Mesothelial cell of epicardium (in vitro differentiated cells): ENCODE measurements at regions not wholly inside any gene's neighbourhood (a gene's known extent, or its start where the extent isn't known, plus 50 kb on each side); places are given as distances from the start of the nearest gene placed in this dataset.
A peak's percentile ranks its signal among the peaks of the same experiment; 100 is the strongest.

Source experiments
- DNase-seq, 2 experiments: peaks; one replicate each; pipeline ENCODE4 v3.0.0; 2021; ENCODE audit warnings: low spot score in 2 of 2; ENCODE audit not compliant: unreplicated experiment in 2 of 2
- H3K27ac Mint-ChIP-seq: 2 replicates; pipeline ENCODE4 v1.8.0; 2021; ENCODE audit warnings: mixed read lengths
- H3K27me3 Mint-ChIP-seq: 2 replicates; pipeline ENCODE4 v1.8.0; 2021; ENCODE audit warnings: low read depth, mixed read lengths
- H3K36me3 Mint-ChIP-seq: 2 replicates; pipeline ENCODE4 v1.8.0; 2021; ENCODE audit warnings: mixed read lengths
- H3K4me1 Mint-ChIP-seq: 2 replicates; pipeline ENCODE4 v1.8.0; 2021; ENCODE audit warnings: mixed read lengths
- H3K4me3 Mint-ChIP-seq: 2 replicates; pipeline ENCODE4 v1.8.0; 2021; ENCODE audit warnings: mild to moderate bottlenecking, moderate library complexity, mixed read lengths
- H3K9me3 Mint-ChIP-seq: 2 replicates; pipeline ENCODE4 v1.8.0; 2021; ENCODE audit warnings: mixed read lengths
- TF ChIP-seq, protein P1 (sequence below): fragments of 200-600 bp; sonication (generic); IDR thresholded peaks from one replicate; pipeline ENCODE4 v1.5.0; 2021; ENCODE audit warnings: antibody characterized with exemption; ENCODE audit not compliant: unreplicated experiment

DNA sequence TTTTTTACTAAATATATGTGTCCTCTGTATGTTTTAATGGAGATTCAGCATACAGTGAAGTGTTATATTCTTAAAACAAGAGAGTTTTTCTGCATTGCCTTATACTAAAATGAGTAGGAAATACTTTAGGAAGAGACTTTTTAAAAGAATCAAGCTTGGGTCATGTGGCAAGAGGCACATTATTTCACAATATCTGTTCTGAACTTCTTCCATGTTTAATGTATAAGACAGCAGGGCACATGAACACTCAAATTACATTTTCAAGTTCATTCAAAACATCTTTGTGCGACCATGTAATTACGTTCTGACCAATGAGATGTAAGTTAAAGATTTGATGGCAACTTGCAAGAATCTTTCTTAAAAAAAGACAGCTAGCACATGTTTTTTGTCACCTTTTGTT is 1055.9 kb downstream of the NR2F1-AS1 start:
- no peak overlapping the region for H3K4me3 Mint-ChIP-seq
- H3K9me3 Mint-ChIP-seq: no peaks in the 10 kb centered on the region
- no peak overlapping the region for H3K27ac Mint-ChIP-seq
- no peaks in the 10 kb centered on the region for H3K27me3 Mint-ChIP-seq
- H3K36me3 Mint-ChIP-seq: no peaks in the 10 kb centered on the region
- TF ChIP-seq, protein P1, sequence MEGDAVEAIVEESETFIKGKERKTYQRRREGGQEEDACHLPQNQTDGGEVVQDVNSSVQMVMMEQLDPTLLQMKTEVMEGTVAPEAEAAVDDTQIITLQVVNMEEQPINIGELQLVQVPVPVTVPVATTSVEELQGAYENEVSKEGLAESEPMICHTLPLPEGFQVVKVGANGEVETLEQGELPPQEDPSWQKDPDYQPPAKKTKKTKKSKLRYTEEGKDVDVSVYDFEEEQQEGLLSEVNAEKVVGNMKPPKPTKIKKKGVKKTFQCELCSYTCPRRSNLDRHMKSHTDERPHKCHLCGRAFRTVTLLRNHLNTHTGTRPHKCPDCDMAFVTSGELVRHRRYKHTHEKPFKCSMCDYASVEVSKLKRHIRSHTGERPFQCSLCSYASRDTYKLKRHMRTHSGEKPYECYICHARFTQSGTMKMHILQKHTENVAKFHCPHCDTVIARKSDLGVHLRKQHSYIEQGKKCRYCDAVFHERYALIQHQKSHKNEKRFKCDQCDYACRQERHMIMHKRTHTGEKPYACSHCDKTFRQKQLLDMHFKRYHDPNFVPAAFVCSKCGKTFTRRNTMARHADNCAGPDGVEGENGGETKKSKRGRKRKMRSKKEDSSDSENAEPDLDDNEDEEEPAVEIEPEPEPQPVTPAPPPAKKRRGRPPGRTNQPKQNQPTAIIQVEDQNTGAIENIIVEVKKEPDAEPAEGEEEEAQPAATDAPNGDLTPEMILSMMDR: no peak
- DNase-seq: no peak
- H3K4me1 Mint-ChIP-seq: peaks cover 2% of the 10 kb centered on the region

DNA sequence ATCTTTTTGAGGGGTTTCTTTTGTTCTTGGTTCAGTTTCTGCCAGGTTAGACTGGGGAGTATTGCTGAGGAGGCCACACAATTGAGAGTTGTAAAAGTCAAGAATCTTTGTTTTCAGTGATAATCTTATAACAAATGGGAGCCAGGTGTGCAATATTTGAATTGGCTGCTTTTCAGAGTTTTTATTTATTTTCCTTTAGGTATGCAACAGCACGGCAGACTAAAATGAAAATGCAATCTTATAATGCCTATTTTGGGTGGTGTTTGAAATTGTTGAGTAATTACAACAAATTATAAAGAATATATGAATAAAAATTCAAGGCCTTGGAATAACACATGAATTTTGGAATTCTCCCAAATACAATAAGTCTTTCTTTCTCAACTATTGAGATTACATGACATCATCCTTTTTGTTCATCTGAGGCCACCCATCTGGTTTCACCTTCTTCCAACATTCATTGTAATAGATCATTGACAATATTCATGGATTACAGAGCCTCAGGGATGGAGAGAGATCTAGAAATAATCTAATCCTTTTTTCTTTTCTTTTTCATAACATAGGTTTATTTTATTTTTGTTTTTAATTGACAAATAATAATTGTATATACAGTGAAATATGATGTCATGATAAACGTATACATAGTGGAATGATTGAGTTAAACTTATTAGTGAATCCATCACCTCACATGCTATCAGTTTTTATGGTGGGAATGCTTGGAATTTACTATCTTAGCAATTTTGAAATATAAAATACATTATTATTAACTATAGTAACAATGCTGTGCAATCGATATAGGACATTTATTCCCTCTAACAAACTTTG is 1061.0 kb downstream of the NR2F1-AS1 start:
- Mint-ChIP-seq H3K4me1 (peaks cover 6% of the 10 kb centered on the region), H3K27ac (peak overlapping the region; percentile 55), H3K4me3 (no peak overlapping the region), H3K27me3 (no peaks in the 10 kb centered on the region), H3K9me3 (peaks cover 12% of the 10 kb centered on the region), H3K36me3 (no peaks in the 10 kb centered on the region)
- TF ChIP-seq, protein P1: no peak
- DNase-seq: no peak

DNA sequence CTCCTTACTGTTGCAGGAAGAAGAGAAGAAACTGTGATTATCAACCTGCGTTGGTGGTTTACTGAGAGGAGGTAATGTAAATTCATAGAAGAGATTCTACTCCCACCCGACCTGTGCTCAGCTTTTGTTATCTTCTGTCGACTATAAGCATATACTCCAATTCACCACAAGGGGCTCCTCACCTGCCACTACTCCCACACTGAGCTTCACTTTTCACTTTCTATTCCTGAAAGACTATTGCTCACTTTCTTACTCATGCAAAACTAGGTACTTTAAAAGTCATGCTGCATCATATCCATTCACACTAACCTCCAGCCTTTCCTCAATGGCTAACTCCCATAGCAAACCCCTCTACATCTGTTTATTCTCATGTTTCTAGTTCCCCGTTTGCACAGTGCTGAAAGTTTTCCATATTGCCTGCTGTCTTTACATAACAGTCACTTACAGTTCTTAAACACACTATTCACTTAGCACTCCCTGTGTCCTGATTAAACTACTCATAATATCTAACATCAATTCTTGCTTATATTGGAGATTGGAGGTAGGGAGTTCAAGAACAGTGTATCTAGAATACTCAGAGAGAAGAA is 1062.6 kb downstream of the NR2F1-AS1 start:
- DNase-seq: no peak
- Mint-ChIP-seq H3K9me3 (peaks cover 25% of the 10 kb centered on the region), H3K4me1 (peaks cover 6% of the 10 kb centered on the region), H3K27me3 (no peaks in the 10 kb centered on the region), H3K36me3 (no peaks in the 10 kb centered on the region), H3K27ac (no peak overlapping the region), H3K4me3 (no peak overlapping the region)
- TF ChIP-seq, protein P1: peak; percentile 59

DNA sequence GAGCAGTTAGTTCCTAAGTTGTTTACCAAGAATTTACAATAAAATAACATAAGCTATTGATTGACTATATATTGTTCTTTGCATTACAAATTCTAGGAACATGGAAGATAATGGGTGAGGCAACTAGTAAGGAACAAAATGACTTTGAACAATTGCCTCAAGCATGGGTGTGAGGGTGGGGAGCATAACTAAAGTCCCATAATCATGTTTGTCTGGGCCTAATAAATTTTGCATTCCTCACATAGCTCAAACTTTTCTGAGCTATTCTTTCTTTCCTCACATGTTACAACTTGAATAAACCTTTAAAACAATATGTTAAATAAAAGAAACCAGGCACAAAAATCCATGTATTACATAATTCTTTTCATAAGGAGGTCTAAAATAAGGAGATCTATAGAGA is 1066.1 kb downstream of the NR2F1-AS1 start:
- H3K4me3 Mint-ChIP-seq: no peak overlapping the region
- peaks cover 12% of the 10 kb centered on the region for H3K36me3 Mint-ChIP-seq
- H3K9me3 Mint-ChIP-seq: peaks cover 49% of the 10 kb centered on the region
- peaks cover 5% of the 10 kb centered on the region for H3K4me1 Mint-ChIP-seq
- H3K27ac Mint-ChIP-seq: no peak overlapping the region
- DNase-seq: no peak
- TF ChIP-seq, protein P1: no peak
- no peaks in the 10 kb centered on the region for H3K27me3 Mint-ChIP-seq

DNA sequence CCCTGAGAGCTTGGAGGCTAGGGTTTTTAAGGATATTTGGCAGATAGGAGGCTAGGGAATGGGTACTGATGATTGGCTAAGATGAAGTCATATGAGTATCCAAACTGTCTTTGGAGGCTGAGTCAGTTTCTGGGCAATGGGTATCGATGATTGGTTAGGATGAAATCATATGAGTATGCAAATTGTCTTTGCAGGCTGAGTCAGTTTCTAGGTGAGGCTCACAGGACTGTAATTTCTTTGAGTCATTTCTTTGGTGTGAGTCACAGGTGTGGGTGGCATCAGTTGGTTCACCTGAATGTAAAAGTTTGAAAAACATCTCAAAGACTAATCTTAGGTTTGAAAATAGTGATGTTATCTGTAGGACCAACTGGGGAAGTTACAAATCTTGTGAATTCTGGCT is 1068.0 kb downstream of the NR2F1-AS1 start:
- peaks cover 14% of the 10 kb centered on the region for H3K36me3 Mint-ChIP-seq
- no peak overlapping the region for H3K27ac Mint-ChIP-seq
- TF ChIP-seq, protein P1: no peak
- no peak for DNase-seq
- H3K4me3 Mint-ChIP-seq: no peak overlapping the region
- H3K9me3 Mint-ChIP-seq: peaks cover 61% of the 10 kb centered on the region
- no peaks in the 10 kb centered on the region for H3K27me3 Mint-ChIP-seq
- H3K4me1 Mint-ChIP-seq: no peaks in the 10 kb centered on the region
